Right lobe of liver (tissue), 4 donors: ENCODE measurements at regions not wholly inside any gene's neighbourhood (a gene's known extent, or its start where the extent isn't known, plus 50 kb on each side); places are given as distances from the start of the nearest gene placed in this dataset.

ENCODE experiments used
- CTCF ChIP-seq, 4 donors: fragments of 200-600 bp in 3 of 4; fragments of 450-650 bp in 1 of 4; IDR thresholded peaks; one replicate each; pipeline versions ENCODE4 v1.5.1 to v1.8.0; 2016 to 2022; ENCODE audit warnings: antibody characterized with exemption in 4 of 4, mild to moderate bottlenecking in 2 of 4
- POLR2A ChIP-seq: fragments of 450-650 bp; IDR thresholded peaks from one replicate; pipeline ENCODE4 v1.6.1; 2017; ENCODE audit warnings: antibody characterized with exemption, mild to moderate bottlenecking
- donor health status: DM: no; HTN: no; CAD: no.
- donor health status: DM: no; HTN: no; CAD: no.
- donor health status: DM: no; HTN: yes; CAD: no.

GRCh38 chr21:41594268-41594667, 86.3 kb upstream of the TMPRSS2 start:
- TF ChIP-seq POLR2A (no peak), CTCF (IDR thresholded peaks at IDR 0.05) (no peak)
